NCI-H345 (cell line): ENCODE measurements at regions not wholly inside any gene's neighbourhood (a gene's known extent, or its start where the extent isn't known, plus 50 kb on each side); places are given as distances from the start of the nearest gene placed in this dataset.

Source experiments
- DNase-seq: peaks from one replicate; lab custom pipeline; 2025; lab: John Stamatoyannopoulos, UW

DNA sequence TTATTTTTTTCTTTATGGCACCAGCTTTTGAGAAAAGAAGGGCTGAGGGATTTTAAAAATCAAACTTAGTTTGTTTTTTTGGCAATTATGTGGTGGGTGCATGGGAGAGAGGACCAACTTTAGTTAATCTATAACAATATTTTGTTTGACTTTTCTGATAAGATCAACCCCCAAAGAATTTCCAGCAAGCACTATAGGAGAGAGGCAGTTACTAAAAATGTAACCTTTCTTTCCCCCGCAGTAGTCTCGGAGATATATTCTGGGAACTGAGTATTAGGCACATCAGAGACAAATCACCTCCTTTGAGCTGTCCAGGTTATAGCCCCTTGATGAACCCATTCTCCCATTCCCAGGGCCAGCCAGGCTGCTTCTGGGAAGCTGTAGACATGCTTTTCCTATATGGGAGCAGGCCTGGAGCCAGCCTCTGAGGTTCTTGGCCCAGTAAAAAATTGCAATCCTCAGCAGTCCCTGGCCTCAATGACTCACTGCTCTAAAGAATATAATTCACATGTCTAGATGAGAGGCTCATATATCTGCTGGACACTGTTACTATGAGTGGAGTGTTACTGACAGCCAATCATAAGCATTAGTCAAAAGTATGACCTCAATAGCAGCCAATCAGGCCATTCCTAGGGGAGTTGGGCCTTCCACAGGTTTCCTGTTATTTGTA lies 138.3 kb upstream of the AGBL1 start:
- no peak for DNase-seq

DNA sequence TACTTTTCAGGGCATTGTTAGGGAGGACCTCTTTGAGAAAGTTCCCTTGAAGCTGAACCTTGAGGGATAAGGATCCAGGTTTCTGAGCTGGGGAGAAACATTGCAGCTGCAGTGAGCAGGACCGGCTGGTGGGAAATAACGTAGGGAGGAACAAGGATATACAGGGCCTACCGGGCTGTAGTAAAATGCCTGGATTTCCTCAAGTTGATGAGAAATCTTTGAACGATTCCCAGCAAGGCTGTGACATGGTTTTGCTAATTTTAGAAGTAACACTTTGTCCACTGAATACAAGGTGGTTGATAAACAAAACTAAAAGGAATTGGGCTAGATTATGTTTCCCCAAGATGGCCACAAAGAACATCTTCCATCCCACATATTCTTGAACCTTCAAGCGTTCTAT lies 137.0 kb upstream of the AGBL1 start:
- no peak for DNase-seq

DNA sequence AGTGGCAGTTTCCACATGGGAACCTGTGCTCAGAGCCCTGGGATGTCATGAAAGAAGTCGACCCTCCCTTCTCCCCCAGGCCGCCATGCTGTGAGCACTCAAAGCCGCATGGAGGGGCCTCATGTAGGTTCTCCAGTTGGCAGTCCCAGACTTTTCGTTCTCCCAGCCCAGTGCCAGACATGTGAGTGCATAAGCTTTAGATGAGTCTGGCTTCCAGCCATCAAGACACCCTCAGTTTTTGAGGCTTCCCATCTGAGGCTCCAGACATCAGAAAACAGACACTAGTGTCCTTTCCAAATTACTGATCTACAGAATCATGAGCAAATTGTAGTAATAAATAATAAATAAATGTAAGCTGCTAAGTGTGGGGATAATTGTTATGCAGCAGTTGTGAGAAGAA lies 136.5 kb upstream of the AGBL1 start:
- no peak for DNase-seq

DNA sequence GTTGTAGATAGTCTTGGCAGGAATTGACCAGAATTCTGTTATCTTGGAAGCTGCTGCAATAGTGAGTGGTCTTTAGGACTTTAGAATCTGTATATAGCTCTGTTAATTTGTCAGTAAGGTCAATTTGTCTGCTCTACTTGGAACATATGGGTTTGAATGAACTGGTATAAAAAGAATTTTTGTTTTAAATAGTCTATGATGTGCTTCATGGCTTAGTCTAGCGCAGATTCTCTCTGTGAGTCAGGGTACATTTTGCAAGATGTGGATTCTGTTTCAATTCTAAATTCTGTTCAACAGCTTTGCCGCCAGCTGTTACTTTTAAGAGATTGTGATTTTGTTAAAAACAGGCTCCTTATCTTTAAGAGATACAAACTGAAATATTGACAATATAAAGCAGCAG lies 135.9 kb upstream of the AGBL1 start:
- DNase-seq, result no peak

DNA sequence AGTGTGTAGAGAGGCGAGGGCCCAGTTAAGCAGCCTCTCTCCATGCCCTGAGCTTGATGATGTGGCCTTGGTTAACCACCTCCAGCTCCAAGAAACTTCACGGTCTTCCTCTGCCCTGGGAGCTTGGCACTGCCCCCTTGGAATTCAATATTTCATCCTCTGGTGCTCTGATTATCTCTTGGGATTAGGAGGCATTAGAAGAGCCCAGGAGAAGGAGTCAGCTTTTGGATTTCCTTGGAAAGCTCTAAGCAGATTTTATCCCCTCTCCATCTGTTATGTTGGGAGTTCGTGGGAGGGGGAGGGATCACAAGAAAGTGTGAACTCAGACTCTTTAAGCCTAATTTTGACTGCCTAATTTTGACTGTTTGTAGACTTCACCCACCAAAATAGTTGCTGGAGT lies 132.7 kb upstream of the AGBL1 start:
- no peak for DNase-seq

DNA sequence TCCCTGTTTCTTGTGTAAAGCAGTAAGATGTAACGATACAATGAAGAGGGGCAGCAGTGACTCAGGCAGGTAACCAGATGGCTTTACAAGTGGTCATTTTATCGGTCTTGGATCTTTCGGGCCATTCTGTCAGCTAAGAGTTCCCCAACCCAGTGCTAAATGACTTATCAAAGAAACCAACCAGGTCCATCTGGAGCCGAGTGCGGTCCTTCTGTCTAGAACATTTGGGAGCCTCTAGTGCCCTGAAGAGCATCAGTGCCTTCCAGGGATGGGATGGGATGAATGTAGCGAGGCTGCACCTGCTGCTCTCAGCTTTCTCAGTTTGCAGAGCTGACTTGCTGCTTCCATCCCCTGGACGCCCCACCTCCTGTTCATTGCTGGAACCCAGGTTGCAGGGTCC lies 131.7 kb upstream of the AGBL1 start:
- DNase-seq, result no peak

DNA sequence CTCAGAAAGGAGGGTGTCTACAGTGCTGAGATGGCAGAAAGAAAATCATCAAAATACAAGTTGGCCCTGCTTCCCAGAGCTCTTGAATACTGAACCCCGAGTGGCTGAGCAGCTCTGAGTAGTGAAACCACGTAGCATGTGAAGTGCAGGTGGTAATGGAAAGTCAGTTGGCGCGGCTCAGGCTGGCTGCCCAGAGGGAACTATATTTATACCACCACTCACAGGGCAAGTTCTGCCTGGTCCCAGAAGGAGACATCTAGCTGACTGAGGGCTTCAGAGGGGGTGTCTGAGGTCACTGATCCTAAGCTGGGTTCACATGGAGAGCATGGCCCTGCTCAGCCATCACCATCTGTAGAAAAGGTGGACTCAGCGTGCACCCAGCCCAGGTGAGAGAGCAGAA lies 129.6 kb upstream of the AGBL1 start:
- DNase-seq, result no peak

DNA sequence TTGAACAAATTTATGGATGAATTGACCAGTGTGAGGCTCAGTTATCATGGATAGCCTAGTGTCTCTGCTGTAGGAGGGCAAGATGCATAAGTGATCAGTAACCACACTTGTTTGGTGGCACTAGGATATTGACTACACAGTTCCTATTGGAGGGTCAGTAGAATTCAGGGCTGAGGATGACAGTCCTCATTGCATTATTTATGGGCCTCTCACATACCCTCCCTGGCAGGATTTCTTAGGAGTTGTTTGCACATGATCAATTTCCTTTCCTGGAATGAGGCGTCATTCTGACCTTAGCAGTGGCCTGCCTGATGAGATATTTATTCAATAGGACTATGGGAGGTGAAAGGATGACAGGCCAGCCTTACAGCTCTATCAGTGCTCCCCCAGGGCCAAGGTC lies 125.1 kb upstream of the AGBL1 start:
- DNase-seq, result no peak

DNA sequence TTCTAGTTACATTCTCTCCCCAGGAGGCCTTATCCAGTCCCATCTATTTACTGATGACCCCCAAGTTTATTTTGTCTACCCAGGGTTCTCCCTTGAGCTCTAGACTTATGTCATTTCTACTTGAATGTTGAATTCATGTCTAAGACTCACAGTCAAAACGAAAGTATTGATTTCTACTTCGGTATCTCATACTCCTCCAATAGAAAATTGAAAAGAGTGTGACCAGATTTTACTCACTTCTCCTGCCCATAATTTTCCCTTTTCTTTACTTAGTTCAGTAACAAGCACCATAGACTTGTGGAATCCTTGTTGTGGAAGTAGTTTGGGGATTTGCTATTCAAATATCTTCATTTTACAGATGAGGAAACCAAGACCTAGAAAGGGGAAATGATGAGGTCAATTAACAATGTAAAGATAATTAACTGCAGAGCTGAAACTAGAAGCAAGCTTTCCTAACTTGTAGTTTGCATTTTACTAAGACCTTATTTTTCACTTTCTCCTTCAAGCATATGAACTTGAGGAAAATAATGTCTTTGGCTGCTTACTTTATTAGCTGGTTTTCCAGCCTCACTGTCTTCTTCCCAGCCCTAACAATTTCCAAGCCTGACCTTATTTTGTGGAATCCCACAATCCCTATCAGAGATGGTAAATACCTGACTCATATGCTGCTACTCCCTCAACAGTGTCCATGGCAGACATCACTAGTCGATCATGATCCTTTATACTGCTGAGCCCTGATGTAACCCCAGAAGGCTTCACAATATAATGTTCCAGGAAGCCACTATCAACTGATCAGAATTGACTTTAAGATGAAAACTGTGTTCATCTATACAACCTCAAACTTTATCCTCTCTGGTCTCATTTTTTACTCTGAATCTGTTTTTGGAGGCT lies 123.9 kb upstream of the AGBL1 start:
- DNase-seq, result no peak

DNA sequence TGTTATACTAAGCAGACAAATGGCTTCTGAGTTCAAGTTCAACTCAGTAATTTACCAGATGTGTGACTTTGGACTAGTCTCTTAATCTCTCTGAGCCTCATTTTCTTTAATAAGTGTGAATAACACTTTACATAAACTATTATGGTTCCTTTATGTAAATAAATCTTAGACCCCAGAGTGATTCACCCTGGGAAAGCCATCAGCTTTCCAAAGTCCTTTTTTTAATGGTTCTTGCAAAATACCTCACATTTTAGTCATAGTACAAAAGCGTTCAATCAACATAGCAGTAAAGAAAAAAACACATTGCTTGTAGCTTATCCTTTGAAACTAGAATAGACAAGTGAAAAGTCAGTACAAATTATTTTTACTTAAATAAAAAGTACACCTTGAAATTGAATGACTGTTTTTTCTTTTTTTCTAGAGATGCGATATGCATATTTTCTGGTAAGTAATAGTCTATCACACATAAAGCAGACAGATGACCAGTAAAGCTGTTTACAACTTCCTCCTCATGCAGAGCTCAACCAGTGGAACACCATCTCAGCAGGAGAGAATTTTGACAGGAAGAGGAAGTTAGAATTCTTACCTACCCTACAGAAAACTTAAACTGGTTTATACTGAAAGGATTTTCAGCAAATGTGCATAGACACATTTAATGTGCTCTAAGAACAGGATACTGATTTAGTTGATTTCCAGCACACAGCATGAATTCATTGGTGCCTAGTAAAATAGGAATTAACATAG lies 123.0 kb upstream of the AGBL1 start:
- DNase-seq, result no peak

DNA sequence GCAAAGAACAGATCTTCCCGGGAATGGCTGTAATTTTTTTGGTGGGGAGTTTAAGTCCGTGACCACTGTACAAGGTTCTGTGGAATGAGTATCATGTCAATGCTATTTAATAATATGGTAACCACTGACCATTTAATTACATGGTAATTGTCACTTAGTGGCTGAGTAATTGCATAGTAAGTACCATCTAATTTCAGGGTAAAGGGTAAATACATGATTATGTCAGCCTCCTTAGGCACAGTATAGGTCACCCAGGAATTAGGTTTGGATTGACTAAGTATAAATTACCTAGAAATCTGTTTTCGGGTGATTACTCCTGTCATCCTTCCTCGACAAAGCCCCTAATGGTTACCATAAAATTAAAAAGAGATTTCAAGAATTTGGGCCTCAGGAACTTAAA lies 120.1 kb upstream of the AGBL1 start:
- DNase-seq, result no peak

DNA sequence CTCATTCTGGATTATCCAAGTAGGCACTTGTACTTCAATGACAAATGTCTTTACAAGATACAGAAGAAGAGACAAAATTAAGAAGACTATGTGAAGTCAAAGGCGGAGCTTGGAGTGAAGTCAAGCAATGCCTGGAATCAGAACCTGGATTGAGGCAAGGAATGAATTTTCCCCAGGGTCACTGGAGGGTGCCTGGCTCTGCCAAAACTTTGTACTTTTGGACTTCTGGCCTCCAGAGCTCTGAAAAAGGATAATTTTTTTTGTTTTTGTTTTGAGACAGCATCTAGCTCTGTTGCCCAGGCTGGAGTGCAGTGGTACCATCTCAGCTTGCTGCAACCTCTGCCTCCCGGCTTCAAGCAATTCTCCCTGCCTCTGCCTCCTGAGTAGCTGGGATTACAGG lies 119.3 kb upstream of the AGBL1 start:
- no peak for DNase-seq

DNA sequence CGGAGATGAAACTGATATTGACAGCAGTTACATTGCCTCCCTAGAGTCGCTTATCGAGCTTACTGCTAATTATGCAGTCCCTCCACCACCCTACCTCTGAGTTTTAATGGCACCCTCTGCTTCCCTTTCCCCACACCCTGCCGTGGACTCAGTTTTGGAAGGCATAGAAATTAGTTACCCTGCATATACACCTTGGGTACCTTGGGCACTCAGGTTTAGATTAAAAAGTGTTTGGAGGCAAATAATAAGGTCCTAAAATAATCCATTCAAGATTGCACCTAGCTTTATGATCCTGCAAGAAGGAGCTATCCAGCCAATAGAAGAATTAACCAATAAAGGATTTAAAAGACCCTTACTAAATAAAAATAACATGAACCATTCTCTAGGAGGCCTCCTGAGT lies 117.8 kb upstream of the AGBL1 start:
- no peak for DNase-seq

DNA sequence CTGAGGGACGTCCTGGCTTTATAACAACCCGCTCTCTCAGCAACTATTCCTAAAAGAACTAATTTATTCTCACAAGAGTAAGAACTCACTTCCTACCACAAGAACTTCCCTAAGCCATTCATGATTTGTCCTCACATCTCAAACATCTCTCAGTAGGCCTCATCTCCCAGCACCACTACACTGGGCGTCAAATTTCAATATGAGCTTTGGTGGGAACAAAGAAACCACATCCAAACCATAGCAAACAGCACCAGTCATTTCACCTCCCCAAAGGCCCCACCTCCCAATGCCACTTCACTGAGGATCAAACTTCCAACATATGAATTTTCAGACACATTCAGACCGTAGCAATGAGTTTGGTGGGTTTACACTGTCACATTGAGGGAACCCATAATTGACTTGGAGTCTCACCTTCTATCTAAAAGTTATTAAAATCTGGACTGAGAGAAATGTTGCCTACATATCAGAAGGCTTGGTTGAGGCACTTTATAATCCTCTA lies 116.4 kb upstream of the AGBL1 start:
- DNase-seq, result no peak

DNA sequence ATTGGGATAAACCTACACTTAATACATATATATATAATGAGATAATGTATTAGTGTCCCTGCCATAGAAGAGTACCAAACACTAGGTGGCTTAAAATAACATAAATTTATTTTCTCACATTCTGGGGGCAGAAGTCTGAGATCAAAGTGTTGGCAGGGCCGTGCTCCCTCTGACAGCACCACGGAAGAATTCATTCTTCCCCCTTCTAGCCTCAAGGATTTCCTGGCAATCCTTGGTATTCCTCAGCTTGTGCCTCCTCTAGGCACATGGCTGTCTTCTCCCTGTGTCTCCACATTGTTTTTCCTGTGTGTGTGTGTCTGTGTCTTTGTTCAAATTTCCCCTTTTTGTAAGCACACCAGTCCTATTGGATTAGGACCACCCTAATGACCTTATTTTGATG lies 115.2 kb upstream of the AGBL1 start:
- no peak for DNase-seq

DNA sequence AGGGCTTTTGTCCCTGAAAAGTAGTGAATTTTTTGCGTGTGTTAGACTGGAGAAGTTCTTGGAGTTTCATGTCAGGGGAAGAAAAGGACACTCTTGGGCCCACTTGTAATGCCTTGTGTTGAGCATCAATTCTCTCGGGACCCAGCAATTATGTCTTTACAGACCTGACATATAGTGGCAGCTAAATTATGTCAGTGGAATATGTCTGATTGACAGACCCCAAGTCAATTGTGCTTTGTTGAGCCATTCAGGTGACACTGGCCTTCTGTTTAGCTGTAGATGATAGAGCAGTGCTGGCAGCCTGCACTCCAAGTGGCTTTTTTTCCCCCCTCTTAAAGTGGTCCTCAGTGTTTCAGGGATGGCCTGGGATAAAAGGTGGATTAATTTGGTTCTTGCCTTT lies 112.1 kb upstream of the AGBL1 start:
- no peak for DNase-seq

DNA sequence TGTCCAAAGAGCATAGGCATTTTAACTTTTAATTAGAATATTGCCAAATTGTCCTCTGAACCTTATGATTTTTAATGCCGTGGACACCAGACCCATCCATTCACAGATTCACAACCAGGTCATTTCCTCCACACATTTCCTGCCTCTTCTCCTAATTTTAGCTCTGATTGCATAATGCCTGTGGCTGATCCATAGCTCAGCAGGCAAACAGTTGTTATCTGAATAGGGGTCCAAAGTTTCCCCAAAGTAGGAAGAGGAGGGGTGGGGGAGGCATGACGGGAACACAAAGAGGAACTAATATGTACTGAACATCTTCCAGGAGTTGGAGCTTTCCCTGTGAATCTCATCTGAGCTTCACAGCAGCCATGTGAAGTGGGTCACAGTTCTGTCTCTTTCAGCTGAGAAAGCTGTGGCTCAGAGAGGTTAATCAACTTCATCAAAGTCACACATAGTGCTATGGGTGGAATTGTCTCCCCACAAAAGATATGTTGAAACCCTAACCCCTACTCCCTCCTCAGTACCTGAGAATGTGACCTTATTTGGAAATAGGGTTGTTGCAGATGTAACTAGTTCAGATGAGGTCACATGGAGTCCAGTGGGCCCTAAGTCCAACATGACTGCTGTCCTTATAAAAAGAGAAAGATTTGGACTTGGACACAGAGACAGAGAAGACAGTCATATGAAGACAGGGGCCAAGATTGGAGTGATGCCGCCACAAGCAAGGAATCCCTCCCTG lies 106.7 kb upstream of the AGBL1 start:
- no peak for DNase-seq

DNA sequence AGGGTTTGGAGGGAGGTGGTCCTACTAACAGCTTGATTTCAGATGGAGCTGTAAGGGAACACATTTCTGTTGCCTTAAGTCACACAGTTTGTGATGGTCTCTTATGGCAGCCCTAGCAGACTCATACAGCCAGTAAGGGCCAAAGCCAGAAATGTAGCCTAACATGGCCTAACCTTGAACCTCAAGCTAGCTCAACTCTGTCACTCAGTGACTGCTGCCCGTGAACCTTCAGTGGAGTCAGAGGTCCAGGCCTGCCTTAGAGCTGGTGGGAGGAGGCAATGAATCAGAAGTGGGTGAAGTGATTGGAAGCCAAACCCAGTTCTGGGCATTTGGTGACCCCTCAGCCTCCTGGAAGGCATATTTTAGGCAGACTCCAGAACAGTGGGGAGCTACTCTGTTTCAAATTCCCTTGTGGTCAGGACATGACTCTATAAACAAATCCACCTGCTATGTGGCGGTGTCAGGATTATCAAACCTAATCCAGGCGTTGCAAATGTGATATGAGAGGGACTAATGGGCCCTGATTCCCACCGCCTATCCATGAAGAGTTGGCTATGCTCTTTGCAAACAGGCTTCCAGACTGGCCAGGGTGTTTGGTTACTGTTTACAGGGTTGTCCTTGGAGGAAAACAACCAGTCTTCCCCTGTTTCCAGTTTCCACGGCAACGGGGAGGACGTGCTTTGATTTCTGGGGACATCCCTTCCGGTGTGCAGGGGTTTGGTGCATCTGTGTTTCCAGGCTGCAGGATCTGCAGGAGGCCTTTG lies 105.9 kb upstream of the AGBL1 start:
- DNase-seq, result no peak

DNA sequence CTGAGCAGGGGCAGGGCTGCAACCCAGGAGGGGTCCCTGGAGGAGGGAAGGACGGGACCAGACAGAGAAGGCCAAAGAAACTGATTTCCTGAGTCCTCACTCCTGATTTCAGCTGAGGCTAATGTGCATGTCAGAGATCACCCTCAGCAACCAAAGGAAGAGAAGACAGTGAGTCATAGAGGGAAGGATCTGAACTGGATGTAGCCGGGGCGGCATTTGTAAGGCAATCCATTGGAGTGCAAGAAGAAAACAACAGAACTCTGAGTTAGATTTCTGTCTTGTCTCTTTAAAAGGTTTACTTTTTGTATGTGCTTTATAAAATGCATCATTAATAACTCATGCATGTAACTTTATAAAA lies 105.3 kb upstream of the AGBL1 start:
- no peak for DNase-seq

DNA sequence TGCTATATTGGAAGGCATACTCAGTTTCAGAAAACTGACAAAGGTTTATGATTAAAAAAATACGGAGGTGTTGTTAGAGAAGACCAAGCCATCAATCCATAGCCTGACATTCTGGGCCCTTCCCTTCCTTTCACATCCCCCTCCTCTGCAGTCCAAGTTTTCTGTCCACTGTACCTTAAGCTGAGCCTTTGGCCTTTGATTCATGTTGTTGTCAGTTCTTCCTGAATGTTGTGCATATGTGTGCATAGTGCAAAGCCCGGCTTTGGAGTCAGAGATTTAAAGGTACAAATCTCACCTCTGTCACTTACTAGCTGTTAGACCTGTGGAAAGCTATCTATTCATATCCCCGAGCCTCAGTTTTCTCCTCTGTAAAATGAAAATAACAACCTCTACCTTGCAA lies 104.9 kb upstream of the AGBL1 start:
- DNase-seq, result no peak

DNA sequence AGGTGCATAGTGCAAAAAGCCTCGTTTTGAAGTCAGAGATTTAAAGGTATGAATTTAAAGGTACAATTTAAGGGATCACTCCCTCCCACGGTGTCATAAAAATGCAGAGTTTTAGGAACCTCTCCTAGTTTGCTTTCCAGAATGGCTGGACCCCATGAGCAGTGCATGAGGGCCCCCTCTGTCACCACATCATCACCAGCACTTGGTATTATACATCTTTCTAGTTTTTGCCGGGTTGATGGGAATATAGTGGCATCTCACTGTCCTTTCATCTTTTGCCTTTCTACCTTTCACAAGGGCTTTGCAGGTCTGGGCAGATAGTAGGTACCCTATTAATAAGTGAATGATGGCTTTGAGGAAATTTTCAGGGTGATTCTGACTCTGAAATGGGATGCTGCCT lies 103.6 kb upstream of the AGBL1 start:
- no peak for DNase-seq

DNA sequence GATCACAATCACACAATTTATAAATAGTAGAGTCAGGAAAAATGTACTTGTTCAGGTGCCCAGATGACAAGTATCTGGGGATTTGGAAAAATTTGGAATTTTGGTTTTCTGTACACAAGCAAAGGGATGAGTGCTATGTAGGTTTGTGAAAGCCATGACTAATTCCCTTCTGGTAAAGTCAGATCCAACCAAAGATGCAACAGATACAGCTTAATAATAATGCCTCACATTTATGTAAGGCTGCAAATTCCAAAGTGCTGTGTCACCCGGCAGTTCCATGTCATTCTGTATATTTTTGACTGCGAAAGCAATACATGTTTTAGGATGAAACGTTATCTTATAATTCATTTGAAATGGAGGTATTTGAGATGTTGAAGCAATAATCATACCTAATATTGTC lies 102.7 kb upstream of the AGBL1 start:
- DNase-seq, result no peak
